Gastrocnemius medialis (tissue), 4 donors: ENCODE measurements at regions not wholly inside any gene's neighbourhood (a gene's known extent, or its start where the extent isn't known, plus 50 kb on each side); places are given as distances from the start of the nearest gene placed in this dataset.

ENCODE experiments used
- ATAC-seq, 2 donors: fragments of 150-250 bp; one replicate each; pipeline ENCODE4 v1.9.1; 2016
- DNase-seq, 2 donors: peaks; one replicate each; pipeline ENCODE4 v3.0.0-alpha.2; 2019
- H3K27ac ChIP-seq, 4 donors: fragments of 200-600 bp; sonication (generic); 1 replicate in 1 of 4; 2 replicates in 3 of 4; pipeline ENCODE4 v1.5.1; 2016 to 2018; ENCODE audit warnings: mild to moderate bottlenecking in 2 of 4, moderate library complexity in 1 of 4
- H3K27me3 ChIP-seq, 3 donors: fragments of 200-600 bp; sonication (generic) in 2 of 3; 1 replicate in 1 of 3; 2 replicates in 2 of 3; pipeline versions ENCODE4 v1.5.1 to v1.6.0; 2016 to 2019; ENCODE audit warnings: mild to moderate bottlenecking in 1 of 3, moderate library complexity in 1 of 3
- H3K36me3 ChIP-seq, 2 donors: fragments of 200-600 bp; sonication (generic) in 1 of 2; one replicate each; pipeline ENCODE4 v1.5.1; 2017 to 2018
- H3K4me1 ChIP-seq, 2 donors: fragments of 200-600 bp; sonication (generic) in 1 of 2; one replicate each; pipeline ENCODE4 v1.5.1; 2016 to 2017; ENCODE audit warnings: mild to moderate bottlenecking in 2 of 2
- H3K4me3 ChIP-seq, 4 donors: fragments of 200-600 bp; sonication (generic) in 3 of 4; 1 replicate in 1 of 4; 2 replicates in 3 of 4; pipeline ENCODE4 v1.5.1; 2016 to 2019; ENCODE audit warnings: mild to moderate bottlenecking in 2 of 4
- H3K9me3 ChIP-seq, 3 donors: fragments of 200-600 bp; sonication (generic) in 2 of 3; 1 replicate in 1 of 3; 2 replicates in 2 of 3; pipeline ENCODE4 v1.5.1; 2016 to 2019
- CTCF ChIP-seq, 5 experiments: fragments of 450-650 bp in 3 of 5; fragments of 200-600 bp in 2 of 5; sonication (generic) in 2 of 5; IDR thresholded peaks in 4 of 5; conservative IDR thresholded peaks in 1 of 5; 1 replicate in 4 of 5; 2 replicates in 1 of 5; pipeline ENCODE4 v1.5.1; 2016 to 2019; ENCODE audit warnings: antibody characterized with exemption in 5 of 5, mild to moderate bottlenecking in 3 of 5, moderate library complexity in 3 of 5
- POLR2A ChIP-seq, 2 donors: fragments of 450-650 bp; IDR thresholded peaks; one replicate each; pipeline ENCODE4 v1.6.1; 2017; ENCODE audit warnings: antibody characterized with exemption in 2 of 2, mild to moderate bottlenecking in 2 of 2, moderate library complexity in 2 of 2
- in situ Hi-C, 4 donors: fragments of 200-750 bp; cut with MboI; loops; one replicate each; pipeline versions ENCODE4 v1.15.0 to v1.8.0; 2017; ENCODE audit warnings: low sequenced_read_pairs in 4 of 4
- intact Hi-C: fragments of 100-400 bp; cut with DNase I; formaldehyde crosslinking; loops from one replicate; pipeline ENCODE4 v1.15.1; 2023; ENCODE audit warnings: low total_unique reads

GRCh38 chr6:113445201-113445600, 411.9 kb upstream of the MARCKS start:
- H3K27me3 ChIP-seq = no peaks in the 10 kb centered on the region
- ATAC-seq (no peak), DNase-seq (no peak)
- no peaks in the 10 kb centered on the region for H3K36me3 ChIP-seq
- intact Hi-C loops (no loop called here), in situ Hi-C loops (no loop called here)
- H3K4me1 ChIP-seq = no peaks in the 10 kb centered on the region
- no peak overlapping the region for H3K4me3 ChIP-seq
- H3K27ac ChIP-seq = no peak overlapping the region
- no peak for TF ChIP-seq POLR2A (IDR thresholded peaks at IDR 0.05)
- TF ChIP-seq CTCF (IDR thresholded peaks at IDR 0.05 in 4 of 5, conservative IDR thresholded peaks at IDR 0.05 in 1 of 5) = no peak
- no peaks in the 10 kb centered on the region for H3K9me3 ChIP-seq

- H3K4me3 ChIP-seq = no peak overlapping the region
- DNase-seq = no peak
- ATAC-seq = peak in 1 of 2 donors; percentile 72
- no peaks in the 10 kb centered on the region for H3K27me3 ChIP-seq
- intact Hi-C loops (no loop called here), in situ Hi-C loops (no loop called here)
- no peaks in the 10 kb centered on the region for H3K4me1 ChIP-seq
- H3K27ac ChIP-seq = no peak overlapping the region
- TF ChIP-seq POLR2A (IDR thresholded peaks at IDR 0.05) (no peak), CTCF (IDR thresholded peaks at IDR 0.05 in 4 of 5, conservative IDR thresholded peaks at IDR 0.05 in 1 of 5) (no peak)
- no peaks in the 10 kb centered on the region for H3K36me3 ChIP-seq
- no peaks in the 10 kb centered on the region for H3K9me3 ChIP-seq
Observed at GRCh38 chr6:113447088-113447831, 409.9 kb upstream of the MARCKS start.

- ATAC-seq (no peak), DNase-seq (no peak)
- no peaks in the 10 kb centered on the region for H3K36me3 ChIP-seq
- H3K9me3 ChIP-seq = no peaks in the 10 kb centered on the region
- H3K27me3 ChIP-seq = no peaks in the 10 kb centered on the region
- TF ChIP-seq POLR2A (IDR thresholded peaks at IDR 0.05) = no peak
- no peak for TF ChIP-seq CTCF (IDR thresholded peaks at IDR 0.05 in 4 of 5, conservative IDR thresholded peaks at IDR 0.05 in 1 of 5)
- intact Hi-C loops = no loop called here
- H3K27ac ChIP-seq = no peak overlapping the region
- in situ Hi-C loops = no loop called here
- H3K4me1 ChIP-seq = no peaks in the 10 kb centered on the region
- no peak overlapping the region for H3K4me3 ChIP-seq
Observed at GRCh38 chr6:113449051-113449450, 408.1 kb upstream of the MARCKS start.

- Histone ChIP-seq H3K4me1 (no peaks in the 10 kb centered on the region), H3K4me3 (no peak overlapping the region), H3K9me3 (no peaks in the 10 kb centered on the region), H3K27me3 (no peaks in the 10 kb centered on the region), H3K36me3 (no peaks in the 10 kb centered on the region), H3K27ac (no peak overlapping the region)
- no peak for ATAC-seq
- DNase-seq = no peak
- in situ Hi-C loops (no loop called here), intact Hi-C loops (no loop called here)
- TF ChIP-seq POLR2A (IDR thresholded peaks at IDR 0.05) (no peak), CTCF (IDR thresholded peaks at IDR 0.05 in 4 of 5, conservative IDR thresholded peaks at IDR 0.05 in 1 of 5) (no peak)
Observed at GRCh38 chr6:113450061-113450465, 407.1 kb upstream of the MARCKS start.

GRCh38 chr6:113451049-113451448, 406.1 kb upstream of the MARCKS start:
- H3K27me3 ChIP-seq = no peaks in the 10 kb centered on the region
- no peaks in the 10 kb centered on the region for H3K36me3 ChIP-seq
- DNase-seq (no peak), ATAC-seq (no peak)
- H3K4me1 ChIP-seq = no peaks in the 10 kb centered on the region
- intact Hi-C loops (no loop called here), in situ Hi-C loops (no loop called here)
- H3K4me3 ChIP-seq = no peak overlapping the region
- no peak overlapping the region for H3K27ac ChIP-seq
- no peak for TF ChIP-seq POLR2A (IDR thresholded peaks at IDR 0.05)
- no peak for TF ChIP-seq CTCF (IDR thresholded peaks at IDR 0.05 in 4 of 5, conservative IDR thresholded peaks at IDR 0.05 in 1 of 5)
- no peaks in the 10 kb centered on the region for H3K9me3 ChIP-seq
